ENCODE measurements at regions not wholly inside any gene's neighbourhood (a gene's known extent, or its start where the extent isn't known, plus 50 kb on each side); places are given as distances from the start of the nearest gene placed in this dataset.

DNA sequence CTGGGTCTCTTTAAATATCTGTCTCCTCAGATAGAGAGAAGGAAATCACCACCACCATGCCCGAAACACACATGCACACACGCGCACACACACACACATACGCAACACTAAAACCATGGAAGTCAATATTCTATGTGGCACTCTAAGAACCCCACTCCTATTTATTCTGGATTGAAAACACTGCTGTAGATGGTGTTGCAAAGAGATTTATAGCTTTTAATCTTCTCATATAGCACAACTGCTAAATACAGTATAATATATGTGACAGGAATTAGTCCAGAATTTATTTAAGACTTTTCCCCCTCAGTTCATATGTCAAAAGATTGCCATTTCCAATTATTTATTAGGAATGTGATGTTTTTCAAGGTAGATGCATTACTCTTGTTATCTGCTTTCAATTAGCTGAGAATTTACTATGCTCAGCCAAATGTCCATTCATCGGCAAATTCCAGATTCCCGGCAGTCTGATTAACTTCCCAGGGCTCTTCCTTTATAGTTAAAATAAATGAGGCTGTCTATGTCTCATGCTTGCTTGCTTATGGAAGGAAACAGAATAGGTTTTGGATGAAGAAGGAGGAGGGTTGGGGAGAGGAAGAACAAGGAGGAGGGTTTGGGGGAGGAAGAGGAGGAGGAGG, 115.4 kb upstream of the NDP start (continued):
- TF ChIP-seq NFIB (CRISPR knock-in tag; IDR thresholded peaks at IDR 0.05; ENCODE audit: borderline replicate concordance) = no peak
- no peak for TF ChIP-seq SMAD9 (CRISPR knock-in tag; IDR thresholded peaks at IDR 0.05)
- no peak for TF ChIP-seq BHLHE40 (IDR thresholded peaks at IDR 0.05; ENCODE audit: low read length)

DNA sequence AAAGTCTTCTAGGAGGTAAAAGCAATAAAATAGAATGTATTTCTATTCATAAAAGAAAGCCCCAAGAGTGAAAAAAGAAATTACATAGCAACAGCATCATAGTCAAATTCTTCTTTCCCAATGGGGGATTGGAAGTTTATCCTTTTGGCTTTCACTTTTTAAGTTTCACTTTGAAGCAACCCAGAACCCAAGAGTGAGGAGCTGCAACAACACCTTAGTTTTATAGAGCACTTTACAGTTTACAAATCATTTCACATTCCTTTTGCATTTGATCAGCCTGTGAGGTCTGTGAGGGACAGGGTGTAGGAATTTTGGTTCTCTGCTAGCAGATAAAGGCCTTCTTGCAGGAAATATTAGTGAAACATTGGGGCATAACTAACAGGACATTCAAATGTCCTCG, 112.0 kb upstream of the NDP start:
- no TSS peak for BruUV-seq (replicated peaks)
- Histone ChIP-seq H3K9me3 (ENCODE audit: low read length) (no peaks in the 10 kb centered on the region), H3K27me3 (ENCODE audit: control insufficient read depth in 1 of 2, insufficient read depth in 2 of 2, low read length in 2 of 2) (no peaks in the 10 kb centered on the region; a peak in 1 of 5 replicates), H3K9ac (ENCODE audit: insufficient read depth, low read depth, low read length) (no peak overlapping the region), H4K20me1 (ENCODE audit: insufficient read depth, low read length) (no peaks in the 10 kb centered on the region), H2AFZ (ENCODE audit: low read length) (no peak overlapping the region), H3K4me2 (ENCODE audit: low read depth, low read length) (no peak overlapping the region), H3K36me3 (replicated peaks in 1 of 2; ENCODE audit: control insufficient read depth in 1 of 2, insufficient read depth in 2 of 2, low read length in 2 of 2) (no peaks in the 10 kb centered on the region), H3K4me1 (ENCODE audit: insufficient read depth, low read length) (no peaks in the 10 kb centered on the region), H3K27ac (ENCODE audit: extremely low read length, insufficient read depth, low read length) (no peak overlapping the region), H3K79me2 (ENCODE audit: insufficient read depth, low read length) (no peaks in the 10 kb centered on the region), H3K4me3 (replicated peaks in 1 of 3; ENCODE audit: insufficient read depth in 1 of 3, low read depth in 2 of 3, low read length in 3 of 3) (no peak overlapping the region)
- WGBS (ENCODE audit: low lambda C conversion rate) = 0% methylated on average over 1 of the region's 1 CpG
- in situ Hi-C loops (cut with HindIII; ENCODE audit: extremely low pct_ligation_motif_present, low pct_unique_long_range_greater_than_20kb) = no loop called here
- FAIRE-seq = no peak
- POLR2A ChIA-PET = no interaction called here
- CTCF ChIA-PET (ENCODE audit: low intra/inter-chr PET ratio, low total read pairs) = no interaction called here
- no peak for DNase-seq (ENCODE audit: low spot score)
- intact Hi-C loops (cut with micrococcal nuclease; ENCODE audit: unreplicated experiment) = no loop called here
- ATAC-seq = no peak
- TF ChIP-seq ZSCAN25 (CRISPR knock-in tag; IDR thresholded peaks at IDR 0.05) (no peak), SIX1 (CRISPR knock-in tag; IDR thresholded peaks at IDR 0.05; ENCODE audit: borderline replicate concordance) (no peak), TCF7L2 (IDR thresholded peaks at IDR 0.05; ENCODE audit: low read depth, low read length) (no peak), ZNF816 (CRISPR knock-in tag; IDR thresholded peaks at IDR 0.05; ENCODE audit: borderline replicate concordance) (no peak), HDAC1 (CRISPR knock-in tag; IDR thresholded peaks at IDR 0.05) (no peak), ZNF350 (CRISPR knock-in tag; IDR thresholded peaks at IDR 0.05; ENCODE audit: borderline replicate concordance, low read depth) (no peak), POLR2AphosphoS2 (IDR thresholded peaks at IDR 0.05; ENCODE audit: low read depth, low read length) (no peak), ZNF263 (CRISPR knock-in tag; IDR thresholded peaks at IDR 0.05) (no peak), SKI (IDR thresholded peaks at IDR 0.05; ENCODE audit: partially characterized antibody) (no peak), GATAD1 (CRISPR knock-in tag; IDR thresholded peaks at IDR 0.05) (no peak)
- TF ChIP-seq, protein P1, sequence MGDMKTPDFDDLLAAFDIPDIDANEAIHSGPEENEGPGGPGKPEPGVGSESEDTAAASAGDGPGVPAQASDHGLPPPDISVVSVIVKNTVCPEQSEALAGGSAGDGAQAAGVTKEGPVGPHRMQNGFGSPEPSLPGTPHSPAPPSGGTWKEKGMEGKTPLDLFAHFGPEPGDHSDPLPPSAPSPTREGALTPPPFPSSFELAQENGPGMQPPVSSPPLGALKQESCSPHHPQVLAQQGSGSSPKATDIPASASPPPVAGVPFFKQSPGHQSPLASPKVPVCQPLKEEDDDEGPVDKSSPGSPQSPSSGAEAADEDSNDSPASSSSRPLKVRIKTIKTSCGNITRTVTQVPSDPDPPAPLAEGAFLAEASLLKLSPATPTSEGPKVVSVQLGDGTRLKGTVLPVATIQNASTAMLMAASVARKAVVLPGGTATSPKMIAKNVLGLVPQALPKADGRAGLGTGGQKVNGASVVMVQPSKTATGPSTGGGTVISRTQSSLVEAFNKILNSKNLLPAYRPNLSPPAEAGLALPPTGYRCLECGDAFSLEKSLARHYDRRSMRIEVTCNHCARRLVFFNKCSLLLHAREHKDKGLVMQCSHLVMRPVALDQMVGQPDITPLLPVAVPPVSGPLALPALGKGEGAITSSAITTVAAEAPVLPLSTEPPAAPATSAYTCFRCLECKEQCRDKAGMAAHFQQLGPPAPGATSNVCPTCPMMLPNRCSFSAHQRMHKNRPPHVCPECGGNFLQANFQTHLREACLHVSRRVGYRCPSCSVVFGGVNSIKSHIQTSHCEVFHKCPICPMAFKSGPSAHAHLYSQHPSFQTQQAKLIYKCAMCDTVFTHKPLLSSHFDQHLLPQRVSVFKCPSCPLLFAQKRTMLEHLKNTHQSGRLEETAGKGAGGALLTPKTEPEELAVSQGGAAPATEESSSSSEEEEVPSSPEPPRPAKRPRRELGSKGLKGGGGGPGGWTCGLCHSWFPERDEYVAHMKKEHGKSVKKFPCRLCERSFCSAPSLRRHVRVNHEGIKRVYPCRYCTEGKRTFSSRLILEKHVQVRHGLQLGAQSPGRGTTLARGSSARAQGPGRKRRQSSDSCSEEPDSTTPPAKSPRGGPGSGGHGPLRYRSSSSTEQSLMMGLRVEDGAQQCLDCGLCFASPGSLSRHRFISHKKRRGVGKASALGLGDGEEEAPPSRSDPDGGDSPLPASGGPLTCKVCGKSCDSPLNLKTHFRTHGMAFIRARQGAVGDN (CRISPR knock-in tag; IDR thresholded peaks at IDR 0.05) = no peak
